Right lobe of liver (tissue), 4 donors: ENCODE measurements at regions not wholly inside any gene's neighbourhood (a gene's known extent, or its start where the extent isn't known, plus 50 kb on each side); places are given as distances from the start of the nearest gene placed in this dataset.

Source experiments
- CTCF ChIP-seq, 4 donors: fragments of 200-600 bp in 3 of 4; fragments of 450-650 bp in 1 of 4; IDR thresholded peaks; one replicate each; pipeline versions ENCODE4 v1.5.1 to v1.8.0; 2016 to 2022; ENCODE audit warnings: antibody characterized with exemption in 4 of 4, mild to moderate bottlenecking in 2 of 4
- POLR2A ChIP-seq: fragments of 450-650 bp; IDR thresholded peaks from one replicate; pipeline ENCODE4 v1.6.1; 2017; ENCODE audit warnings: antibody characterized with exemption, mild to moderate bottlenecking
- donor health status: DM: no; HTN: no; CAD: no.
- donor health status: DM: no; HTN: no; CAD: no.
- donor health status: DM: no; HTN: yes; CAD: no.

- TF ChIP-seq CTCF (IDR thresholded peaks at IDR 0.05), result no peak
- TF ChIP-seq POLR2A, result no peak
Observed at GRCh38 chr20:51276296-51276695, 253.4 kb upstream of the KCNG1 start.
